ENCODE measurements at regions not wholly inside any gene's neighbourhood (a gene's known extent, or its start where the extent isn't known, plus 50 kb on each side); places are given as distances from the start of the nearest gene placed in this dataset.

DNA sequence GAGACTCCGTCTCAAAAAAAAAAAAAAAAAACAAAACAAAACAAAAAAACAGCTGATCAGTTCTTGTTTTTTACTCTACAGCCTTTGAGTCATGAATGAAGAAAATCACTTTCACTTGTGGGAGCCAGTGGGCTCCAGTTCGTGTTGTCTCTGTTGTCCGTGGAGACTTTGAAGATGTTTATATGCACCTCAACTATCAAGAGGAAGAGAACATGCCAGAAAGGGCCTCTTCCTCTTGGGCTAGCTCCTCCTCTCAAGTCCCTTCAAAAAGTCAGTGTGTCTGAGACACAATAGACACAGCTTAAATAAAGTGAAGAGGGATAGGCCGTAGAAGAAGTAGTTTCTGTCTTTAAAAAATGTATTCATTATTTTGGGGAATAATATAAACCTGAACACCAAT is 182.7 kb downstream of the KDR start:
- TF ChIP-seq TAF1 (IDR thresholded peaks at IDR 0.05; ENCODE audit: borderline replicate concordance, low read depth, low read length) (no peak), POLR2A (IDR thresholded peaks at IDR 0.05; ENCODE audit: low read depth, low read length) (no peak)
